Testis (tissue), 2 donors: ENCODE measurements at regions not wholly inside any gene's neighbourhood (a gene's known extent, or its start where the extent isn't known, plus 50 kb on each side); places are given as distances from the start of the nearest gene placed in this dataset.

Source experiments
- POLR2A ChIP-seq: fragments of 450-650 bp; IDR thresholded peaks from one replicate; pipeline ENCODE4 v1.6.1; 2017; ENCODE audit warnings: antibody characterized with exemption, mild to moderate bottlenecking, moderate library complexity
- TF ChIP-seq, protein P1 (sequence below), 3 experiments: fragments of 450-650 bp in 2 of 3; fragments of 200-600 bp in 1 of 3; sonication (generic) in 1 of 3; IDR thresholded peaks; one replicate each; pipeline ENCODE4 v1.5.1; 2016 to 2019; ENCODE audit warnings: antibody characterized with exemption in 3 of 3, mild to moderate bottlenecking in 2 of 3, moderate library complexity in 1 of 3

DNA sequence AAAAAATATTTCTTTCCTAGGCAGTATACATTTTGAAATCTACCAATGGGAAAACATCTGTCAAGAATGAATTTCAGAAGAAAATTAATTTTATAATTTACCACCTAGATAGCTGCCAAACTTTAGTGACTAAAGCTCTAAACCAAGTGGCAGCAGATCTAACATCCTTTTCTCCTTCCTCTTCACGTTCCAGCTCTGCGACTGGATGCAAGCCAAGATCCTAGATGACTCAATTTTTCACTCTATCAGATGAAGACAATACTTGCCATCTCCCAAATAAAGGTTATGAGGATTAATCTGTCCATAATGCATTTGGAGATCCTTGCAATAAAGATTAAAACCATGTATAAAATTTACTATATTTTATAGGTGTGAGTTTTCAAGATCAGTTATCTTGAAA is 66.7 kb upstream of the MIR17HG start:
- no peak for TF ChIP-seq POLR2A
- TF ChIP-seq, protein P1, sequence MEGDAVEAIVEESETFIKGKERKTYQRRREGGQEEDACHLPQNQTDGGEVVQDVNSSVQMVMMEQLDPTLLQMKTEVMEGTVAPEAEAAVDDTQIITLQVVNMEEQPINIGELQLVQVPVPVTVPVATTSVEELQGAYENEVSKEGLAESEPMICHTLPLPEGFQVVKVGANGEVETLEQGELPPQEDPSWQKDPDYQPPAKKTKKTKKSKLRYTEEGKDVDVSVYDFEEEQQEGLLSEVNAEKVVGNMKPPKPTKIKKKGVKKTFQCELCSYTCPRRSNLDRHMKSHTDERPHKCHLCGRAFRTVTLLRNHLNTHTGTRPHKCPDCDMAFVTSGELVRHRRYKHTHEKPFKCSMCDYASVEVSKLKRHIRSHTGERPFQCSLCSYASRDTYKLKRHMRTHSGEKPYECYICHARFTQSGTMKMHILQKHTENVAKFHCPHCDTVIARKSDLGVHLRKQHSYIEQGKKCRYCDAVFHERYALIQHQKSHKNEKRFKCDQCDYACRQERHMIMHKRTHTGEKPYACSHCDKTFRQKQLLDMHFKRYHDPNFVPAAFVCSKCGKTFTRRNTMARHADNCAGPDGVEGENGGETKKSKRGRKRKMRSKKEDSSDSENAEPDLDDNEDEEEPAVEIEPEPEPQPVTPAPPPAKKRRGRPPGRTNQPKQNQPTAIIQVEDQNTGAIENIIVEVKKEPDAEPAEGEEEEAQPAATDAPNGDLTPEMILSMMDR (IDR thresholded peaks at IDR 0.05), result no peak
